BE2C (cell line): ENCODE measurements at regions not wholly inside any gene's neighbourhood (a gene's known extent, or its start where the extent isn't known, plus 50 kb on each side); places are given as distances from the start of the nearest gene placed in this dataset.

ENCODE experiments used
- DNase-seq: peaks from one replicate; pipeline ENCODE4 v3.0.0-alpha.2; 2020
- H3K27me3 ChIP-seq: fragments of 250-450 bp; sonication (Bioruptor Pico); 2 replicates; pipeline ENCODE4 v1.5.1; 2020; ENCODE audit warnings: mild to moderate bottlenecking
- H3K36me3 ChIP-seq: fragments of 250-450 bp; sonication (Bioruptor Pico); 2 replicates; pipeline ENCODE4 v1.5.1; 2020; ENCODE audit warnings: mild to moderate bottlenecking
- H3K4me1 ChIP-seq: fragments of 250-450 bp; sonication (Bioruptor Pico); 2 replicates; pipeline ENCODE4 v1.5.1; 2020
- H3K4me3 ChIP-seq: 2 replicates; pipeline ENCODE4 v1.5.1; 2011; ENCODE audit warnings: low read depth, low read length
- H3K9me3 ChIP-seq: fragments of 250-450 bp; sonication (Bioruptor Pico); 2 replicates; pipeline ENCODE4 v1.5.1; 2020
- CTCF ChIP-seq: IDR thresholded peaks from 2 replicates; pipeline ENCODE4 v1.5.1; 2012; ENCODE audit warnings: mild to moderate bottlenecking, low read depth, low read length

- no peak overlapping the region for H3K4me3 ChIP-seq
- H3K9me3 ChIP-seq: no peaks in the 10 kb centered on the region
- TF ChIP-seq CTCF: no peak
- H3K4me1 ChIP-seq: no peaks in the 10 kb centered on the region
- DNase-seq: no peak
- H3K27me3 ChIP-seq: no peaks in the 10 kb centered on the region
- H3K36me3 ChIP-seq: no peaks in the 10 kb centered on the region
These were observed 82.2 kb downstream of the NIBAN1 start for GRCh38 chr1:184892116-184892515.

DNA sequence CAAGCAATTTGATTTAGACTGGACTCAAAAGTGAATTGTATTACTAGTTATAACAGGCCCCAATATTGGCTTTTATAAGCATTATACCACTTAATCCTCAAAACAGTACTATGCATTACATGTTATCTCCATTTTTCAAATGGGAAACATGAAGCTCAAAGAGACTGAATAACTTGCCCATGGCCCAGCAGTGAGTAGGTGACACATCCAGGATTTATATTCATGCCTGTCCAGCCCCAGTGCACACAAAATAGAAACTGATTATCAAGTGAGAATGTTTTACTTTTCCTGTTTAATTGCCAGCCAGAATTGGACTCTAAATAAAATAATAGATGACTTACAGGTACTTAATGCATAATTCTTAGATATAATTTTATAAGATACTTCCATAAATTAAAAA is 82.9 kb downstream of the NIBAN1 start:
- no peaks in the 10 kb centered on the region for H3K4me1 ChIP-seq
- DNase-seq: no peak
- H3K27me3 ChIP-seq: no peaks in the 10 kb centered on the region
- no peaks in the 10 kb centered on the region for H3K9me3 ChIP-seq
- H3K36me3 ChIP-seq: no peaks in the 10 kb centered on the region
- H3K4me3 ChIP-seq: no peak overlapping the region
- no peak for TF ChIP-seq CTCF

DNA sequence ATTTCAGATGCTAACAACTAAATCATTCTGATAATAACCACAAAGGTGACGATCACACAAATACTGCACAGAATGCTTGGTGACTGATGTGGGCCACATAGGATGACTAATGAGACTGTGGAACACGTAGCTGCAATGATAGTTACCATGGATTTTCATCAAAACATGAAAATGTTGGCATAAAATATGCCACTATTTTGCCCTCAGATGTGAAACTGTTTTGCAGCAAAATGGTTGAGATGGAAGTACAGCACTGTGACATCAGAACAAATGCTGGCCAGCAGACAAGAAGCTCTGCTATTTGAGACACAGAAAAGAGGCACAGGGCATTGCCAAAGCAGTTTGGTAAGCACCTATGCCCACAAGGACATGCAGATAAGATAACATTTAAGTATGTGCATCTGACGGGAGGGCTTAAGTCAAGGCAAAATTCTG is 83.8 kb downstream of the NIBAN1 start:
- H3K9me3 ChIP-seq: no peaks in the 10 kb centered on the region
- H3K27me3 ChIP-seq: no peaks in the 10 kb centered on the region
- no peak overlapping the region for H3K4me3 ChIP-seq
- H3K4me1 ChIP-seq: no peaks in the 10 kb centered on the region
- no peaks in the 10 kb centered on the region for H3K36me3 ChIP-seq
- DNase-seq: no peak
- TF ChIP-seq CTCF: no peak

DNA sequence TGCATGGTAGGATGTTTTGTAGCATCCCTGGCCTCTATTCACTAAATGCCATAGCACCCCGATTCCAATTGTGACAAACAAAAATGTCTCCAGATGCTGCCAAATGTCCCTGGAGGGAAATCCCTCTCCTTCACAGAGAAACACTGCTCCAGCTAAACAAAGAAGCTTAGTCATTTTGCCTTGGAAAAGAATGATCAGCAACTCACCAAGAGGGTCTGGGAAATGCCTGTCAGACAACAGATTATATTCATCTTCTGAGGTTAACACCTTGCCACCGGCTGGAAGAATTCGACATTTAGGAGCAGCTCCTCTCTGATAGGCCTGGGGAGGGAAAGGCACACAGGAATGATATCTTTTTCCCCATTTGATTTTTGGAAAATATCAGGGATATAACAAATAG is 84.4 kb downstream of the NIBAN1 start:
- Histone ChIP-seq H3K4me1 (no peaks in the 10 kb centered on the region), H3K27me3 (no peaks in the 10 kb centered on the region), H3K36me3 (no peaks in the 10 kb centered on the region), H3K9me3 (no peaks in the 10 kb centered on the region), H3K4me3 (no peak overlapping the region)
- no peak for TF ChIP-seq CTCF
- DNase-seq: no peak

DNA sequence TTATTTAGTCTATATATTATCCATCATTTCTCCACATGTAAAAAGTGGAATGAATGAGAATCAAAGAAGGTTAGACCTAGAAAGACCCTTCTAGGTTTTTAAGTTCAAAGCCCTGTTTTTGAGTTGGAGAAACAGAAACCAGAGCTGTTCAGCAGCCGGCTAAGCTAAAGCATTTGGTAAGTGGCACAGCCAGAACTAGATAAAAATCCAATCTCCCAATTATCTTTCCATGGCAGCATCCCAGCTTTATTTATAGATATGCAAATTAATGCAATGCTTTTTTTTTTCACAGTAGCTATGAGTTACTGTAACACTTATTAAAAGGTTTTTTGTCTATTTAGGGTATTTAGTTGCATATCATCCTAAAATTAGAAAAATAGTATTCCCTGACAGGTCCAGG is 85.1 kb downstream of the NIBAN1 start:
- Histone ChIP-seq H3K4me1 (no peaks in the 10 kb centered on the region), H3K27me3 (no peaks in the 10 kb centered on the region), H3K9me3 (no peaks in the 10 kb centered on the region), H3K4me3 (no peak overlapping the region), H3K36me3 (no peaks in the 10 kb centered on the region)
- DNase-seq: no peak
- no peak for TF ChIP-seq CTCF

- H3K4me1 ChIP-seq: no peaks in the 10 kb centered on the region
- no peak for DNase-seq
- TF ChIP-seq CTCF: no peak
- H3K4me3 ChIP-seq: no peak overlapping the region
- no peaks in the 10 kb centered on the region for H3K36me3 ChIP-seq
- no peaks in the 10 kb centered on the region for H3K9me3 ChIP-seq
- H3K27me3 ChIP-seq: no peaks in the 10 kb centered on the region
These were observed 85.8 kb downstream of the NIBAN1 start for GRCh38 chr1:184888505-184888904.
